HG03103 (cell line): ENCODE measurements at regions not wholly inside any gene's neighbourhood (a gene's known extent, or its start where the extent isn't known, plus 50 kb on each side); places are given as distances from the start of the nearest gene placed in this dataset.

Experiments
- ATAC-seq: cut with Tn5 transposase; IDR thresholded peaks from one replicate; pipeline ENCODE4 v1.9.1; 2021; ENCODE audit warnings: low read depth; ENCODE audit not compliant: unreplicated experiment

DNA sequence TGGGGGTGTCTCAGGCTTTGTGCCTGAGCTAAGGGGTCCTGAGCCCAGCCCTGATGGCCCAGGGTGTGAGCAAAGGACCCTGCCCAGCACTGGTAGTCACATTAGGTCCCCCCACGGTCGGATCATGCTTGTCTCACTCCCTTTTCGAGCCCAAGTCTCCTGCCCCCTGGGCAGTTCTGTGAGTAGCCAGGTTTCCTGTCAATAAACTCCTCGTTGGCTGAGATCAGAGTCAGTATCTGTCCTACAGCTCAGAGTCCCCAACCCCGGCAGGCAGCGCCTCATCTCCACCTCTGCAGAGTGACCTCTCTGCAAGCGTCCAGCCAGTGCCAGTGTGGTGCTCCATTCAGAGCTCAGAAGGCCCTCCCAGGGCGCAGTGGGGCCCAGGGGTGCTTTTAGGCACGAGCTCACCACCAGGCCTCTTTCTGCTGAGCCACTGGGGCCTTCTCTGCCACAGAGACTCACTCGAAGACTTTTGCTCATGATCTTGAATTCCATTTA lies 93.7 kb upstream of the PMEPA1 start:
- no peak for ATAC-seq

DNA sequence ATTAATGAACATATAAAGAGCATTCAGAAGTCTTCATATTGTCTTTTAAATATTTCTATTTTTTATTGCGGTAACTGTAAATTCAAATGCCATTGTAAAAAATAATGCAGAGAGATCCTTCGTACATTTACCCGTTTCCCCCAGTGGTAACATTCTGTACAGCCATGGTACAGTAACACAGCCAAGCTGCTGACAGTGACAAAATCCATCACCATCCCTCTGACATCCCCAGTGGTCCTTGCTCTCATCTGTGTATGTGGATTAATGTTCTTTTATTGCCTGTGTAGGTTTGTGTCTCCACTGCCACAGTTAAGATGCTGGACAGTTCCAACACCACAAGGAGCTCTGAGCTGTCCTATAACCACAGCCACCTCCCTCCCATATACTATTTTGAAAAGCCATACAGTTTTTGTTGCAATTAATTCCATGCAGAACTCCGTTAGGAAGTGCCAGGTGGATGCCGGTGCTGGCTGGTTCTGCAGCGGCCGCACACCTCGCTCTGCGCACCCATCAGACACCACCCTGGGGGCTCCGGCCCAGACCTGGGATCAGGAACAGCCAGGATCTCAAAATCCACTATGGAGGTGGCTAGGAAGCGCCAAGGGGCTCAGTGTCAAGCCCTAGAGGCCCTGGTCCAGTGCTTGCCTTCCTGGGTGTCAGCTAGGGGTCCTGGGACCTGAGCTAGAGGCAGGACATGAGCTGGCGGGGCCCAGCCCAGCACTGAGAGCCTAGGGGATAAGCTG lies 93.1 kb upstream of the PMEPA1 start:
- ATAC-seq = no peak

DNA sequence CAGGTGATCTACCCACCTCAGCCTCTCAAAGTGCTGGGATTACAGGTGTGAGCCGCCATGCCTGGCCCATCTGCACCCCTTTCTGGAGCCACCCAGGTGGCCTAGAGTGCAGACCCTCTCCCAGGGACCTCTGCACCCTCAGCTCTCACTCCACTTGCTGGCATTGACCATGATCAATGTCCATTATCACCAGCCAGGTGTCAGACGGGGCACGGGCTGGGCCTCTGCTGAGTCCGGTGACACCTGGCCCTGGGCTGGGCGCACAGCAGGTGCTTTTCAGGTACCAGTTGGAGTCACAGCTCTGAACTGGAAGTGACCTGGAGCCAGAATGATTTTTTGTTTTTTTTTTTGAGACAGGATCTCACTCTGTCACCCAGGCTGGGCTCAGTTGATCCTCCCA lies 91.8 kb upstream of the PMEPA1 start:
- ATAC-seq = no peak

DNA sequence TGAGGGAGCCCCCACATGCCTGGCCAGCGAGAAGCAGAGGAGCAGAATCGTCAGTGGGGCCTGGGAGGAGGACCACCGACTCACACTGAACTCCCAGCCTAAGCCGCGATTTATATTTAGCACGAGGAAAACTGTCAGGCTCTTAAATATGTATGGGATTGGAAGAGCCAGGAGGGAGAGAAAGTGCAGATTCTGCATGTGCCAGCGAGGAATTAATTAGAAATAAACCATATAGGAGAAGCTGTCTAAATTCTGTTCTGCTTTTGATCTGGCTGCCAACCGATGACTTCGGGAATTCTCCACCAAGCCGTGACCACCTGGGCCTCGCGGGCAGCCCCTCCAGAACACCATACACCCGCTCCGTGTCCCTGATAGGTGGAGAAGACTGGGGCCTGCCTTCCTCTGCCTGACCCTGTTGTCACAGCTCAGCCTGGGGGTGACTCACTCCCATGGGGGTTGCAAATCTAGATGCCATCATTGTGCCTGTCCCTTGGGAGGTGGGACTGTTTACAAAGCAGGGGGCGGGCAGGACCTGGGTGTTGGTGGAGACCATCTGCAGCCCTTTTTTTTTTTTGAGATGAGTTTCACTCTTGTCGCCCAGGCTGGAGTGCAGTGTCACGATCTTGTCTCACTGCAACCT lies 91.1 kb upstream of the PMEPA1 start:
- ATAC-seq = no peak

DNA sequence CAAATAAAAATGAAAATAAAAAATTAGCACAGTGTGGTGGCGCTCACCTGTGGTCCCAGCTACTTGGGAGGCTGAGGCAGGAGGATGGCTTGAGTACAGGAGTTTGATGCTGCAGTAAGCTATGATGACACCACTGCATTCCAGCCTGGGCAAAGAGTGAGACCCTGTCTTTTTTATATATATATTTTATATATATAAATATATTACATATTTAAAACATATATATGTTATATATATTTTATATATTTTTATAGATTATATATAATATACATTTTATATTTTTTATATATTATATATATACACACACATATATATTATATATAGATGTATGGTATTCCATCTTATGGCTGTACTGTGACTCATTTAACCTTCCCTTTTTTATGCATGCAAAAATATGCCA lies 87.6 kb upstream of the PMEPA1 start:
- no peak for ATAC-seq

DNA sequence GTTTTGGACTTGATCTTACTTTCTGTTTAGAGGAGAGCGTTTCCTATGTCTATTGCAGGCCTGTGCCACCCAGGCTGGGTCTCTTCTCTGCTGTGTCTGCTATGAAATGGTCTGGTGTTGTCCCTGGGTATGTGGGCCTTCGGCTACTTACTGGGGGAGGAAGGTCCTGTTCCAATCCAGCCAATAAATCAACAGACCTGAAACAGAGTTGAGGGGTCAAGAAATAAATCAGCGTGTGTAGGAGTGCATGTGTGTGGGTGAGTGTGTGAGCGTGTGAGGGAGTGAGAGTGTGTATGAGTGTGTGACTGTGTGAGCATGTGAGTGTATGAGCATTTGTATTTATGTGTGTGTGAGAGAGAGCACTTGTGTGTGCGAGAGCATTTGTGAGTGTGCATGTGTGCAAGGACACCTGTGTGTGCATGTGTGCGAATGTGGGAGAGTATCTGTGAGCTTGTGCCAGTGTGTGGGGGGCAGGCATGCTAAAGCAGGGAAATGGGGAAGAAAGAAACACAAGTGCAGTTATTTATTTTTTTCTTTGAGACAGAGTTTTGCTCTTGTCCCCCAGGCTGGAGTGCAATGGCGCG lies 86.3 kb upstream of the PMEPA1 start:
- no peak for ATAC-seq

DNA sequence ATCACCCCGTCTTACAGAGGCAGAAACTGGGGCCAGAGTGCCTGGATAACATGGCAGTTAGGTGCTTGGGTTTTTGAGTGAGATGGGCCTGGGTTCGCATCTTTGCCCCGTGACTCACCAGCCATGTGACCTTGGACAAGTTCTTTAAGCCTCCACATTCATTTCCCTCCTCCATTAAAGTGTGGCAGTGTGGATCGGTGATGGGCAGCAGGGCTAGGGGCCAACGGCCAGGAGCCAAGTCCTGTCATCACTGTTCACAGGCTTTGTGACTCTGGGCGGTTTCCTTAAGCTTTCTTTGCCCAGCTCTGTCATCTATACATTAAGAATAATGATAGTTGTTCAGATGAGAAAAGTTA lies 85.5 kb upstream of the PMEPA1 start:
- no peak for ATAC-seq

DNA sequence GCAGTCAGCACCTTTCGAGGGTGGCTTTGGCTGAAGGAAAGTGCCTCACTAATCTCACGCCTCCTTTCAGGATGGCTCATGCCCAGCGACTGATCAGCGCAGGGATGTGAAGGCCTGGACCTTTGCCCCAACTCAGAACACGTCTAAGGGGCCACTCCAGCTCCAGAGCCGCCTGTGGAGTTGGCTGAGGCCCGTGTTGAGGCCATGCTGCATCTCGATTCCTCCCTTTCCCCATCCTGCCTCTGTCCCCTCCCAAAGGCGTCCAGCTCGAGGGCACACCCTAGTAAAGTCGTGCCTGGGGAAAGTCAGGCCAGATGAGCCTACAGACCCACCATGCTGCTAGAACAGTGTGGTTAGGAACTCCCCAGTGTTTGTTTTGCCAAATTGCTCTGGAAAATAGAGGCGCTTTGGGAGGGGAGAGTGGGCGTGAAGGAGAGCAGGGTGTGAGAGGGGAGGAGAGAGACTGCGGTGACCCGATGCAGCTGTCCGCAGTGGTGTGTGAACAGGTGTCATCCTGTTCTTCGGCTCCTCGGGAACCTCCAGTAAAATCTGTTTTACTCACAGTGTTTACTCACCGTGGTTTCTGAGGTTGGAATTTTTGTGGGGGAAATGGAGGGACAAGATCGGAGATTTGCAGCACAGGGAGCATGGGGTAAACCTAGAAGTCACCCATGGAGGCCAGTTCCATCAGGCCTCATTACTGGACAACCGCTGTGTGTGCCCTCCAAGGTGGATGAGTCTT lies 85.0 kb upstream of the PMEPA1 start:
- no peak for ATAC-seq

DNA sequence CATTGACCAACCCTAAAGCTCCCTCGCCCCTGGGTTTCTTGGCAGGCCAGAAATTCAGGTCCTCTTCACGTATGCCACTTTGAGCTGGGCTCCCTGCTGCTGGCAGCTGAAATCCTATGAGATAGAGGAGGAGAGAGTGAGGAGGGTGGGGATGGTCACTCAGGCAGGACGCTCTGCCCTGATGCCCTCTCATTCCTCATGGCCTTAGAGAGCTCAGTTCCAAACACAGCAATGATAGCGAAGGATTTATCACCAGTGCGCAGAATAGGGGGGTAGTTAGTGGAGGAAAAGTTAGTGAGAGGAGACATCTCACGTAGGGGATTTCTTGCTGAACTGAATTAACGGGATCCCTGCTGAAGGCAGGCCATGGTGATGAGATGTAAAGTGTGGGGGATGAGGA lies 84.2 kb upstream of the PMEPA1 start:
- no peak for ATAC-seq

DNA sequence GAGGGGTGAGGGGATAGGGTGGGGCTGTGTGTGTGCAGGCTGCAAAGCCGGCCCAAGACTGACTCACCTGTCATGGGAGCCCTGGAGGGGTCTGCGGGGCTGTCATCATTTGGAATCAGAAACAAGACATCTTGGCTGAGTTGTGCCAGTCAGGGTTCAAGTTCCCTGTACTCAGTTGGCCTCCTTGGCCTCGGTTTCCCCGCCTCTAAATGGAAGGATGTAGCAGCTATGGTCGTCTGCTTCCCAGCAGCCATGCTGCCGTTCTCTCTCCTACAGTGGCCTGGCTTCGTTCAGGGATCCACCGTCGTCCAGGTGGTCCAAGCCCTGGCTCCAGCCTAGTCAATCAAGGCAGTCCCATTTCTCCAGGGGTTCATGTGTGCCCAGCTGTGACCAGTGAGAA lies 83.6 kb upstream of the PMEPA1 start:
- ATAC-seq = no peak

DNA sequence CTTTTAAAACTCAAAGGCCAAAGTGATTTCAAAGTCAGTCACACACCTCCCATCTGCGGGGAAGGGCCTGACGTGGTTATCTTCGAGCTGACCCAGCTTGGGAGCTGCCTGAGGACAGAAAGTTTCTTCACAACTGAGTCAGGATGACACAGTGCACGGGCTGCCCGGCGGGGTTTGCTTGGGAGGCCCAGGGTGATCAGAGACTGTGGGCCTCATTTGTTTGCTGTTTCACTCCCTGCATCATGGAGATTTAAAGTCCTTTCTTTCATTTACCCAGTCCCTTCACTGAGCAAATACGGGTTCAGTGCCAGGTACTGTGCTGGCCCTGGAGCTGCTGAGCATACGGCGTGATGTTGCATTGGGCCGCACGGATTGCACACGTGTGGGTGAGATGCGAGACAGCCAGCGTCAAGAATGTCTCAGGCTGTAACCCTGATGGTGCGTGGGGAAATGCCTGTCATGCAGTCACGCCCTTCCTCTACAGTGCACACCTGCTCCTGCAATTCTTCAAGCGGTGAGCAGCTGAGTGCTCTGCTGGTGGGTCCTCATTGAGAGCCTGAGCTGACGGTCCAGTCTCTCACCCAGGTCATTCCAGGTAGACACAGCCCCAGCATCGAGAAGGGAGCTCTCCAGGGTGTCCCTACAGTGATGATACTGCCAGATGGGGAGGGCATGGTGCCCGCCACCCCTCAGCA lies 82.7 kb upstream of the PMEPA1 start:
- ATAC-seq = no peak

DNA sequence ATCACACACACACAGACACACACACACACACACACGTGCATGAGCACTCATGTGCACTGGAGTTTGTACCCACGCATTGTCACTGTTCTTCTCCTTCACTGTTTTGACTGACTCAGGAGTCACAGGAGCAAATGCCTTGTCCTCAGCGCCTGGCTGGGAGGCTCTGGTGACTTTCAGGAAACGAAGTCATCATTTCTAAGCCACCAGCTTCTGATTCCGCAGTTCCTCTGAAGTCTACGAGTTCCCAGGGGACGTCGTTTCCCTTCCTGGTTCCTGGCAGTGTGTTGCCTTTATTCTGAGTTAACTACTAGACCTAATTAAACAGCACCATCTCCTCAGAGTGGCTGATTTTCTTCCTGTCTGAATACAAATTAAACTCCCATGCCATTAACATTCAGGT lies 82.2 kb upstream of the PMEPA1 start:
- no peak for ATAC-seq

DNA sequence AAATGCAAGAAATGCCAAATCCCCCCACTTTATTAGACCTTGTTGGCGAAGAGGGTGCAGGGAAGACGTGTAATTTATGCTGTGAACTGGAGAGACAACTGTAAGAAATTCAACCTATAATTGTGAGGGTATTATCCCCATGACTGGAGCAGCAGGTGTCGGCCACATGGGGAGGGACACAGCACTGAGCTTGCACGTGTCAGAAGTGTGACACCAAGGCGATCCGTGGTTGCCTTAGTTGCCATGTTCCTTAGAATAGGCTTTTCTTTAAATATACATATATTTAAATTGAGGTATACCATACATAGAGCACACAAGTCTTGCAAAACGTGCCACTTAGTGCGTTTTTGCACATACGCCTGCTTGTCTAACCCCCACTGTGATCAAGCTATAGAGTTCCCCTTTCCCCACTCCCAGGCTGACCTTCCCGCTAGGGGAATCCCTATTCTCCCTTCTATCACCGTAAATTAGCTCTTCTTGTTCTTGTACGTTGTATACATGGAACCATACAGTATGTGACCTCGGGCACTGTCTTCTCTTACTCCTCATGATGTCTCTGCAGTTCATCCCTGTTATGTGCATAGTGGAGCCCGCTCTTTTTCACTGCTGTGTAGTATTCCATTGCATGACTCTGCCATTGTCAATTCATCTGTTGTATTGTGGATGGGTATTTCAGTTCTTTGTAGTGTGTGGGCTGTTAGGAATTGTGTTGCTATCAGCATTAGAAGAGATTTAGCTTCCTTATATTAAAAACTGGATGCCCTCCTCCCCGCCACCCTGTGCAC lies 81.6 kb upstream of the PMEPA1 start:
- no peak for ATAC-seq

DNA sequence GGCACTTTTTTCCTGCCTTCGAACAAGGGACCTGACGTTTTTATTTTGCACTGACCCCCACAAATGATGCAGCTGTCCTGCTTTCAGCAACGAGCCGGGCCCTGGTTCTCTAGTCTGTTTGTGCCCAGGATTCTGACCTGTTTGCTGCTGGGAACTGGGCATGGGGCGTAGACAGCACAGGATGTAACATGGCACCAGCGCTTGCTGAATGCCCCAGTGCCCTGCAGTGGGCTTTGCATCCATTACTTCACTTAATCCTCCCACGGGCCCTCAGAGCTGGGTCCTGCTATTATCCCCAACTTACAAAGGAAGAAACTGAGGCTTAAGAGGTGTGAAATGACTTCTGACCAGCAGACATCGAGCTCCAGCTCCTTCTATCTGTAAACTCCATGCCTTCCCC lies 80.4 kb upstream of the PMEPA1 start:
- no peak for ATAC-seq

DNA sequence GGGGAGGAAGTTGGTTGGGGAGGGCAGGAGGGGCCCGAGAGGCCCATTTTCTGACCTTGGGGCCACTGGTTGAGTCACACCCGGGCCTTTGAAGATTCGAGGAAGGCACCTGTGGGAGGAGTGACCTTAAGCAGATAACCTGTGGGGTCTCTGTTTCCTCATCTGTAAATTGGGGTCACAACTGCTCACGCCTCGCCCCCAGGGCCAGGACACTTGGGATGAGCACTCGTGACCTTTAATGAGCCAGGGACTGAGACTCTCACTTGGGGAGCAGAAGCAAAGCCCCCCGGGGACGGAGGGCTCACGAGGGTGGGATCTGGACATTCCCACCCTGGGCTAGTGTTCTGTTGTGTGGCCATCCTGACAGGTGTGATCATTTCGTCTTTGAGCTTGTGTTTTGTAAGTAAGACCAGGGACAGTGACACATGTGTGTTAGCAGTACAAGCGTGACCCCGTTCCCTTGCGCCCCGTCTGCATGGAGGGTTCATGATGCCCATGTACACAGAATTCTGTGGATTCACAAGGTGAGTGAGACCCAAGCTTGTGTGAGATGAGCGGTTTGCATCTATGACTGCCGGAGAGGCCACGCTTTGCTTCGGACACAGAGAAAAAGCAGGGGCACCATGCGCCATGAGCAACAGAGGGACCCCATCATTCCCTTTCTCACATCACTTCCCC lies 79.3 kb upstream of the PMEPA1 start:
- no peak for ATAC-seq

DNA sequence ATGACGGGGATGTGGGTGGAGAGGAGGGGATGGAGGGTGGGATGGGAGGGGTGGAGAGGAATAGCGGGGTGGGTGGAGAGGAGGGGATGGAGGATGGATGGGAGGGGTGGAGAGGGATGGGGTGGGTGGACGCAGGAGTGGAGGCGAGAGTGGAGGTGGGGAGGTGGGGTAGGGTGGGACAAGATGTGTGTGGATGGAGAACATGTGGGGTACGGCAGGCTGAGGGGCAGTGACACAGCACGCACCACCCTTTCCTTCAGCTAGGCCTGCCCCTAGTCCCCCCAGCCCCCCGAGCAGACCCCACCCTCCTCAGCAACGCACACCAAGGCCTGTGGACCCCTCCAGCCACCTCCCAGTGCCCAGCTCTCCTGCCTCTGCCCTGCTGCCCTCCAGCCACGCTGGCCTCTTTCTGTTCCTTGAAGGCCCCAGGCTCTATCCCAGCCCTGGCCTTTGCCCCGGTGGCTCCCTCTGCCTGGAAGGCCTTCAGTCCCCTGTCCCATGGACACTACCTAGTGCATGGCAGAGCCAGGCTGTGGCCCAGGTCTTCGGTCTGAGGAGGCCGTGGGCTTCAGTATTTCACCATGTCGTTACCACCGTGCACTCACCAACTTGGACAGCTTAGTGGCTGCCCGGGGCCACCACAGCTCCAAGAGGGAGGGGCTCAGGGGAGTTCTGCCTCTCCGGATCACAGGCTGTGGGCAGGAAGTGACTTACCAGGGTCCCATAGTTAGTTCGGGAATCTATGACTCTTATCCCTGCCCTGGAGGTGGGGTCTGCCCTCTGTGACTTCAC lies 78.4 kb upstream of the PMEPA1 start:
- no peak for ATAC-seq

DNA sequence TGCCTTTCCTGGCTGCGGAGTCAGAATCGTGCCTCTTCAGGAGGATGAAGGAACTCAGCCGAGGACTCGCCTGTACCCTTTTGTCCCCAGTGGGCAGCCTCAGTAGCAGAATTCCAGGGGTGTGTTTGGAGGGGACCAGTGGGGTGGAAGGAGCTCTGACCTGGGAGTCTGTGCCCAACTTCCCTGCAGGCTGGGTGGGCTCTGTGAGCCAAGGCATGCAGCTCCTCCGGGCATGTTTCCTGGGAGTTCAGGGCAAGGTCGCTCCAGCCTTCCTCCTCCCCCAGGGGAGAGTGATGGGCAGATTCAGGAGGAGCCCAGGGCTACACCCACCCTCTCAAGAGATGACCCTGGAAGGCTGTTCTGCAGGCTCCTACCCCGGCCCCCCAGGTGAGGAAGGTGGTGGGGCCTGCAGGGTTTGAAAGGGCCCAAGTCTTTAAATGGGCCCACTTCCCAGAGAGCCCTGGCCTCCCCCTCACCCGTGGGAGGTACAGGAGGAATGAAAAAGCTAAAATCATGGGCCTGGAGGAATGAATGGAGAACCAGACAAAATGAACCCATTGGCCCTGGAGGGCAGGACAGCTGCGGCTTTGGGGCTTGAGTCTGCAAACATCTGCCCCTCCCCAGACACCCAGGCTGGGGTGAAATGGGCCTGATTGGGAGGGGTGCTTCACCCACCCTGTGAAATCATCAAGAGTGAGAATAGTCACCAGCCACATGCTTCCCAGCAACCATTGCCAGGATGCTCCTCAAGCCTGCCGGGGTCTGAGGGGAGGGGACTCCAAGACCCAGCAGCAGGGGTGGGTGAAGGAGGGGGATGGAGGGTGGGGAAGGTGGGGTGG lies 77.6 kb upstream of the PMEPA1 start:
- ATAC-seq = no peak
